Body of pancreas (tissue), 4 donors: ENCODE measurements at regions not wholly inside any gene's neighbourhood (a gene's known extent, or its start where the extent isn't known, plus 50 kb on each side); places are given as distances from the start of the nearest gene placed in this dataset.
A peak's percentile ranks its signal among the peaks of the same experiment; 100 is the strongest.

Source experiments
- ATAC-seq: fragments of 150-250 bp; one replicate; pipeline ENCODE4 v1.9.1; 2016
- DNase-seq, 4 donors: peaks; one replicate each; pipeline ENCODE4 v3.0.0-alpha.2; 2019
- H3K27ac ChIP-seq, 4 donors: fragments of 200-600 bp; sonication (generic); 1 replicate in 3 of 4; 2 replicates in 1 of 4; pipeline versions ENCODE4 v1.5.1 to v1.6.1; 2016 to 2019; ENCODE audit warnings: mild to moderate bottlenecking in 1 of 4, mixed read lengths in 1 of 4, moderate library complexity in 1 of 4
- H3K27me3 ChIP-seq, 2 donors: fragments of 200-600 bp; sonication (generic); one replicate each; pipeline ENCODE4 v1.6.0; 2016; ENCODE audit warnings: mild to moderate bottlenecking in 1 of 2
- H3K36me3 ChIP-seq, 2 donors: fragments of 200-600 bp; sonication (generic); replicated peaks in 1 of 2; 2 replicates each; pipeline ENCODE4 v1.5.1; 2016; ENCODE audit warnings: low read depth in 2 of 2; ENCODE audit not compliant: insufficient read depth in 1 of 2
- H3K4me1 ChIP-seq: fragments of 200-600 bp; sonication (generic); one replicate; pipeline ENCODE4 v1.6.0; 2016
- H3K4me3 ChIP-seq, 2 donors: fragments of 200-600 bp; sonication (generic); 1 replicate in 1 of 2; 2 replicates in 1 of 2; pipeline ENCODE4 v1.5.1; 2016 to 2019
- H3K9me3 ChIP-seq, 3 donors: fragments of 200-600 bp; sonication (generic); 1 replicate in 2 of 3; 2 replicates in 1 of 3; pipeline ENCODE4 v1.5.1; 2016
- POLR2A ChIP-seq, 3 donors: fragments of 450-650 bp; IDR thresholded peaks; one replicate each; pipeline ENCODE4 v1.6.1; 2016; ENCODE audit warnings: antibody characterized with exemption in 3 of 3, mild to moderate bottlenecking in 2 of 3
- WGBS, 2 donors: methylation state at CpG; one replicate each; pipeline ENCODE4 v1.1.5; 2017; 5-methylcytosine and 5-hydroxymethylcytosine counted together
- intact Hi-C: fragments of 100-400 bp; cut with DNase I; formaldehyde crosslinking; loops from one replicate; pipeline ENCODE4 v1.15.1; 2023
- TF ChIP-seq, protein P1 (sequence below), 7 experiments: fragments of 450-650 bp in 4 of 7; fragments of 200-600 bp in 3 of 7; sonication (generic) in 3 of 7; IDR thresholded peaks; one replicate each; pipeline ENCODE4 v1.5.1; 2016 to 2019; ENCODE audit warnings: antibody characterized with exemption in 7 of 7

DNA sequence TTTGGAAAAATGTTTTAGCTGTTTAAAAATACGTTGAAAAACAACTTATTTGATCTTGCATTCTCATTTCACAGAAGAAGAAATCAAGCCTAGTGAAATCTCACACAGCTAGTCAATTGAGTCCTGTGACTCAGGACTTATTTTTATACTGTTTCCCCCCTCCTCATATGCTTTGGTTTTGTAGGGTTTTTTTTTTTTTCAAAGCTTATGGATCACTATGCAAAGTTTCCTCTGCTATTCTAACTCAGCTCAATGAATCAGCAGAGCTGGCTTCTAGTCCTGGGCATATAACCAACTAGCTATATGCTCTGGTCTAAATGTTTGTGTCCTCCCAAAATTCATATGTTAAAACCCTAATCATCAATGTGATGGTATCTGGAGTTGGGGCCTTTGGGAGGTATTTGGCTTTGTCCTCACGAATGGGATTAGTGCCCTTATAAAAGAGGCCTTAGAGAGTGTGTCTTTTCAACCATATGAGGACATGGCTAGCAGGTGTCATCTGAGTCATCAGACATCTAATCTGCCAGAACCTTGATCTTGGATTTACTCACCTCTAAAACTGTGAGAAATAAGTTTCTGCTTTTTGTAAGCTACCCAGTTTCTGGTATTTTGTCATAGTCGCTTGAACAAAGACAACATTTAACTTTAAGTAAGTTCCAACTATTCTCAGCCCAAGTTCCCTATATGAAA lies 317.2 kb upstream of the C1orf87 start:
- Histone ChIP-seq H3K4me3 (no peak overlapping the region), H3K4me1 (no peaks in the 10 kb centered on the region), H3K27me3 (no peaks in the 10 kb centered on the region), H3K27ac (no peak overlapping the region), H3K36me3 (no peaks in the 10 kb centered on the region), H3K9me3 (no peaks in the 10 kb centered on the region)
- no peak for ATAC-seq
- DNase-seq = no peak
- 65 to 73% methylated on average over 3 of the region's 3 CpGs for WGBS, 2 donors
- TF ChIP-seq, protein P1, sequence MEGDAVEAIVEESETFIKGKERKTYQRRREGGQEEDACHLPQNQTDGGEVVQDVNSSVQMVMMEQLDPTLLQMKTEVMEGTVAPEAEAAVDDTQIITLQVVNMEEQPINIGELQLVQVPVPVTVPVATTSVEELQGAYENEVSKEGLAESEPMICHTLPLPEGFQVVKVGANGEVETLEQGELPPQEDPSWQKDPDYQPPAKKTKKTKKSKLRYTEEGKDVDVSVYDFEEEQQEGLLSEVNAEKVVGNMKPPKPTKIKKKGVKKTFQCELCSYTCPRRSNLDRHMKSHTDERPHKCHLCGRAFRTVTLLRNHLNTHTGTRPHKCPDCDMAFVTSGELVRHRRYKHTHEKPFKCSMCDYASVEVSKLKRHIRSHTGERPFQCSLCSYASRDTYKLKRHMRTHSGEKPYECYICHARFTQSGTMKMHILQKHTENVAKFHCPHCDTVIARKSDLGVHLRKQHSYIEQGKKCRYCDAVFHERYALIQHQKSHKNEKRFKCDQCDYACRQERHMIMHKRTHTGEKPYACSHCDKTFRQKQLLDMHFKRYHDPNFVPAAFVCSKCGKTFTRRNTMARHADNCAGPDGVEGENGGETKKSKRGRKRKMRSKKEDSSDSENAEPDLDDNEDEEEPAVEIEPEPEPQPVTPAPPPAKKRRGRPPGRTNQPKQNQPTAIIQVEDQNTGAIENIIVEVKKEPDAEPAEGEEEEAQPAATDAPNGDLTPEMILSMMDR (IDR thresholded peaks at IDR 0.05) = no peak
- TF ChIP-seq POLR2A (IDR thresholded peaks at IDR 0.05) = no peak
- intact Hi-C loops = no loop called here

DNA sequence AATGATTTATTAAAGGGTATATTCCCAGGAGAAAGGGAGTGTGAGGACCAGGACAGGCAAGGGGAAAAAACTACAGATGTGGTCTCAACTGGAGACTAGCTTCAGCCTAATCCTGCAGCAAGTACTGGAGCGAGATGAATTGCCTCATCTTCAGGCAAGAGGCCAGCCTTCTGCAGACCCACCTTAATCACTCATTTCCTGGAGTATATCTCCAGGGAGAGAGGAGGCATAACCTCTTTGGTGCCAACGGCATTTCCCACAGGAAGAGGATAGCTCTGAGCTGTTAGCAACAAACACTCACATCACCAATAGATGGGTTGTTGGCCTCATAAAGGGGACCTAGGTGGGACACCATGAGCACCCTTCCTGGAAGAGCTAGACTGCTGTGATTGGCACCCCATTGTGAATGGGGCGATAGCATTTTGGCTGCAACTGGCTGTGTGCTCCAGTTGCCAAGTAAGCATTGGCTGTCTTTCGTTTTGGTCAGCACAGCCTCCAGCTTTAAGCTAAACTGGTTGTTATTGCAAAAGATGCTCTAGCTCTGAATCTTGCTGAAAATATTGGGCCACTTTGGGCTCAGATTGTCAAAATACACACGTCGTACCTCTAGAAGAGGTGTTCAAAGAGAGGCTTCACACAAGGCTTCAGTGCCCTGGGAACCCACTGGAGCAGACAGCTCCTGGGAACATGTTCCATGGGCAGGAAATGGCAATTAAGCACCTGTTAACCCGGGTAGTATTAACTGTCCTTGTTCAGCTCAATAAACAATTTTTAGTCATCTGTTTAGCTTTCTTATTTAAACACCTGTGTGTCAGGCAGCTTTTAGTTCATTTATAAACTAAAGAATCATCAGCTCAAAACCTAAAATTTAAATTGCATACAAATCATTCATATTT lies 314.8 kb upstream of the C1orf87 start:
- ATAC-seq (no peak), DNase-seq (peak in 2 of 4 donors; percentile 5 to 9)
- Histone ChIP-seq H3K4me1 (no peaks in the 10 kb centered on the region), H3K9me3 (no peaks in the 10 kb centered on the region), H3K27me3 (no peaks in the 10 kb centered on the region), H3K36me3 (no peaks in the 10 kb centered on the region), H3K27ac (no peak overlapping the region), H3K4me3 (no peak overlapping the region)
- 33 to 44% methylated on average over 7 of the region's 7 CpGs for WGBS, 2 donors
- TF ChIP-seq, protein P1 (IDR thresholded peaks at IDR 0.05) = no peak
- TF ChIP-seq POLR2A (IDR thresholded peaks at IDR 0.05) = no peak
- intact Hi-C loops = no loop called here

DNA sequence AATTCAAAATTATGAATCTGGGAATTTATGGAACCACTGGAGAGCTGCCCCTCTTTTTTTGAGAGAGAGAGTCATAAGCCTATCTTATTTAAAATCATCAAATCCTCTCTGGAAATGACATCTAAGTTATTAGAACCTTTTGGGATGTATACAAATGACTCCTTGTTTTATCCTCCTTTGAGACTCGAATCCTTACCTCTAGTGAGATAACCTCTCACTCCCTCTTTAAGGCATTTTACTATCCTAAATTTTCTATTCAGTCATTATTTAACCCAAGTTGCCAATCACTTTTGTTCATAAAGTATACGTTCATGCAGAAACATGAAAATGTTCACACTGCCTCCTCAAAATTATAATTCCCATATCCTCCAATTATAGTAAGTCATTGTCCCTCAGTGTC lies 313.6 kb upstream of the C1orf87 start:
- 58 to 75% methylated on average over 2 of the region's 2 CpGs for WGBS, 2 donors
- no peak overlapping the region for H3K27ac ChIP-seq
- no peaks in the 10 kb centered on the region for H3K27me3 ChIP-seq
- intact Hi-C loops = no loop called here
- ATAC-seq = no peak
- no peaks in the 10 kb centered on the region for H3K36me3 ChIP-seq
- TF ChIP-seq, protein P1 (IDR thresholded peaks at IDR 0.05) = no peak
- no peak for TF ChIP-seq POLR2A (IDR thresholded peaks at IDR 0.05)
- H3K9me3 ChIP-seq = no peaks in the 10 kb centered on the region
- H3K4me1 ChIP-seq = no peaks in the 10 kb centered on the region
- no peak overlapping the region for H3K4me3 ChIP-seq
- no peak for DNase-seq

DNA sequence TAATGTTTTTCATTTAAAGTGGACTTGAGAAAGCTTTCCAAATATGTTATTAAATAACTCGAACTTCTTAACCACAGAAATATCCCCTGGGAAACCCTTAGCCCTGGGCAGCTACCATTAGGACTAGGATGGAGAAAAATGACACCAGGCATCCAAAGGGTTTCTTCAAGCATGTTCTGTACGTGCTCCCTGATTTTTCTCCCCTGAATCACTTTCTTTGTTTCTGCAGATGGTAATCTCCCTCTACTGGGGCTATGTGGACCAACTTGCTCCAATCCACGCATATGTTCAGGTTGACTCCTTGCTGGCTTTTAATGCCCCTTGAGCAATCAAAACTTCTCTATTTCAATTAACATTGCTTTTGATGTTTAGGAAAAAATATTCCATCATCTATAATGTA lies 312.7 kb upstream of the C1orf87 start:
- no peaks in the 10 kb centered on the region for H3K4me1 ChIP-seq
- WGBS, 2 donors = 41 to 50% methylated on average over 3 of the region's 3 CpGs
- intact Hi-C loops = no loop called here
- no peaks in the 10 kb centered on the region for H3K27me3 ChIP-seq
- no peaks in the 10 kb centered on the region for H3K9me3 ChIP-seq
- no peak for TF ChIP-seq POLR2A (IDR thresholded peaks at IDR 0.05)
- no peak for ATAC-seq
- no peak overlapping the region for H3K4me3 ChIP-seq
- H3K36me3 ChIP-seq = no peaks in the 10 kb centered on the region
- DNase-seq = no peak
- H3K27ac ChIP-seq = no peak overlapping the region

DNA sequence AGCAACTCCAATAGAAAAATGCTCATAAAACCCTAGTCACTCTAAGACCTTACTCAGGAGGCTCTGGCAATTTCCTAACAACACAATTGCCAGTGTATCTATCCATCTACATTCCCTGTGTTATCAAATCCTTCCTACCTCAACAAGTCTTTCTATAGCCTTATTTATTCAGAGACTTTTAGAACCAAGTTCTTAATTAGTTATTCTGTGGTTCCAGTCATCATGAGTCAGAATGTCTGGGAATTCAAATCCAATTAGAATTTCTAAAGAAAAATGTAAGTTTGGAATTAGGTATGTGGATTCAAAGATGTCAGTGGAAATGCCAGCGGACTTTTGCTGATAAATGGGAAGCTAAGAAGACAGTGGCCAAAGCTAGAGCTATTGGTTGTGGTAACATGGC lies 302.6 kb upstream of the C1orf87 start:
- H3K36me3 ChIP-seq = no peaks in the 10 kb centered on the region
- no peak for TF ChIP-seq POLR2A (IDR thresholded peaks at IDR 0.05)
- TF ChIP-seq, protein P1 (IDR thresholded peaks at IDR 0.05) = no peak
- DNase-seq (no peak), ATAC-seq (no peak)
- H3K4me1 ChIP-seq = no peaks in the 10 kb centered on the region
- intact Hi-C loops = no loop called here
- no peaks in the 10 kb centered on the region for H3K9me3 ChIP-seq
- WGBS, 2 donors = 75 to 93% methylated on average over 1 of the region's 1 CpG
- no peak overlapping the region for H3K27ac ChIP-seq
- no peak overlapping the region for H3K4me3 ChIP-seq
- H3K27me3 ChIP-seq = no peaks in the 10 kb centered on the region
